ENCODE measurements at regions not wholly inside any gene's neighbourhood (a gene's known extent, or its start where the extent isn't known, plus 50 kb on each side); places are given as distances from the start of the nearest gene placed in this dataset.

GRCh38 chr4:119870856-119871255 is 195.8 kb downstream of the MAD2L1 start:
- H3K79me2 ChIP-seq (replicated peaks; ENCODE audit: insufficient read depth, low read length): no peaks in the 10 kb centered on the region
- no peaks in the 10 kb centered on the region for H3K27me3 ChIP-seq (ENCODE audit: insufficient read depth, low read depth, low read length)
- no peak overlapping the region for H3K9ac ChIP-seq (ENCODE audit: low read length)
- H3K4me2 ChIP-seq (ENCODE audit: low read length): no peak overlapping the region
- TF ChIP-seq CTCF (IDR thresholded peaks at IDR 0.05; ENCODE audit: poor library complexity, severe bottlenecking): no peak
- no peak for TF ChIP-seq EP300 (conservative IDR thresholded peaks at IDR 0.05; ENCODE audit: poor library complexity, severe bottlenecking)
- no peak for TF ChIP-seq EZH2 (IDR thresholded peaks at IDR 0.05; ENCODE audit: borderline replicate concordance, insufficient read depth, low read length, poor library complexity, severe bottlenecking)
- no peak for TF ChIP-seq REST (IDR thresholded peaks at IDR 0.05; ENCODE audit: borderline replicate concordance)
- TF ChIP-seq TAF1 (IDR thresholded peaks at IDR 0.05; ENCODE audit: low read depth): no peak
- no peak for TF ChIP-seq SMC3 (conservative IDR thresholded peaks at IDR 0.05; ENCODE audit: poor library complexity)
- TF ChIP-seq POLR2AphosphoS5 (IDR thresholded peaks at IDR 0.05): no peak
- no peak for TF ChIP-seq MXI1 (conservative IDR thresholded peaks at IDR 0.05; ENCODE audit: poor library complexity, severe bottlenecking)
- TF ChIP-seq RAD21 (conservative IDR thresholded peaks at IDR 0.05): no peak
- no peaks in the 10 kb centered on the region for H3K9me3 ChIP-seq (ENCODE audit: low read length)
- no peak overlapping the region for H3K4me3 ChIP-seq (ENCODE audit: low read length)
- H3K9me2 ChIP-seq (ENCODE audit: insufficient read depth, low read length): no peaks in the 10 kb centered on the region
- H3K27ac ChIP-seq (ENCODE audit: low read length): no peak overlapping the region
- no peaks in the 10 kb centered on the region for H4K20me1 ChIP-seq (ENCODE audit: insufficient read depth)
- no peak overlapping the region for H2AFZ ChIP-seq (ENCODE audit: low read depth, low read length)
- no peaks in the 10 kb centered on the region for H3F3A ChIP-seq (ENCODE audit: insufficient read depth, low read length, poor library complexity, severe bottlenecking)
- no peaks in the 10 kb centered on the region for H3K36me3 ChIP-seq (ENCODE audit: insufficient read depth, low read length)

- no peak overlapping the region for H3K4me2 ChIP-seq (ENCODE audit: low read length)
- no peaks in the 10 kb centered on the region for H4K20me1 ChIP-seq (ENCODE audit: insufficient read depth)
- H3F3A ChIP-seq (ENCODE audit: insufficient read depth, low read length, poor library complexity, severe bottlenecking): no peaks in the 10 kb centered on the region
- no peaks in the 10 kb centered on the region for H3K9me2 ChIP-seq (ENCODE audit: insufficient read depth, low read length)
- no peak overlapping the region for H3K9ac ChIP-seq (ENCODE audit: low read length)
- H3K27ac ChIP-seq (ENCODE audit: low read length): no peak overlapping the region
- no peaks in the 10 kb centered on the region for H3K9me3 ChIP-seq (ENCODE audit: low read length)
- no peak overlapping the region for H2AFZ ChIP-seq (ENCODE audit: low read depth, low read length)
- no peaks in the 10 kb centered on the region for H3K27me3 ChIP-seq (ENCODE audit: insufficient read depth, low read depth, low read length)
- H3K36me3 ChIP-seq (ENCODE audit: insufficient read depth, low read length): no peaks in the 10 kb centered on the region
- TF ChIP-seq EZH2 (IDR thresholded peaks at IDR 0.05; ENCODE audit: borderline replicate concordance, insufficient read depth, low read length, poor library complexity, severe bottlenecking): no peak
- no peak for TF ChIP-seq MXI1 (conservative IDR thresholded peaks at IDR 0.05; ENCODE audit: poor library complexity, severe bottlenecking)
- TF ChIP-seq POLR2AphosphoS5 (IDR thresholded peaks at IDR 0.05): no peak
- no peaks in the 10 kb centered on the region for H3K79me2 ChIP-seq (replicated peaks; ENCODE audit: insufficient read depth, low read length)
- no peak overlapping the region for H3K4me3 ChIP-seq (ENCODE audit: low read length)
Measured at GRCh38 chr4:119865789-119866188, 200.9 kb downstream of the MAD2L1 start.

- Histone ChIP-seq H3K9me3 (ENCODE audit: low read length) (no peaks in the 10 kb centered on the region), H3F3A (ENCODE audit: insufficient read depth, low read length, poor library complexity, severe bottlenecking) (no peaks in the 10 kb centered on the region), H3K4me3 (ENCODE audit: low read length) (no peak overlapping the region), H3K27me3 (ENCODE audit: insufficient read depth, low read depth, low read length) (no peaks in the 10 kb centered on the region), H4K20me1 (ENCODE audit: insufficient read depth) (no peaks in the 10 kb centered on the region), H2AFZ (ENCODE audit: low read depth, low read length) (no peak overlapping the region), H3K9me2 (ENCODE audit: insufficient read depth, low read length) (no peaks in the 10 kb centered on the region), H3K27ac (ENCODE audit: low read length) (no peak overlapping the region), H3K4me2 (ENCODE audit: low read length) (no peak overlapping the region), H3K9ac (ENCODE audit: low read length) (no peak overlapping the region), H3K79me2 (replicated peaks; ENCODE audit: insufficient read depth, low read length) (no peaks in the 10 kb centered on the region), H3K36me3 (ENCODE audit: insufficient read depth, low read length) (no peaks in the 10 kb centered on the region)
- TF ChIP-seq MXI1 (conservative IDR thresholded peaks at IDR 0.05; ENCODE audit: poor library complexity, severe bottlenecking): no peak
- no peak for TF ChIP-seq EP300 (conservative IDR thresholded peaks at IDR 0.05; ENCODE audit: poor library complexity, severe bottlenecking)
- no peak for TF ChIP-seq CTCF (IDR thresholded peaks at IDR 0.05; ENCODE audit: poor library complexity, severe bottlenecking)
- TF ChIP-seq TAF1 (IDR thresholded peaks at IDR 0.05; ENCODE audit: low read depth): no peak
- no peak for TF ChIP-seq SMC3 (conservative IDR thresholded peaks at IDR 0.05; ENCODE audit: poor library complexity)
- no peak for TF ChIP-seq POLR2AphosphoS5 (IDR thresholded peaks at IDR 0.05)
- TF ChIP-seq REST (IDR thresholded peaks at IDR 0.05; ENCODE audit: borderline replicate concordance): no peak
Measured at GRCh38 chr4:119865389-119865788, 201.3 kb downstream of the MAD2L1 start.

All from neural cell (in vitro differentiated cells).